Naive B cell (primary cell): ENCODE measurements at regions not wholly inside any gene's neighbourhood (a gene's known extent, or its start where the extent isn't known, plus 50 kb on each side); places are given as distances from the start of the nearest gene placed in this dataset.
A peak's percentile ranks its signal among the peaks of the same experiment; 100 is the strongest.

Experiments used
- ATAC-seq, 2 donors: fragments of 150-1000 bp; cut with Tn5 transposase; 2 replicates each; pipeline ENCODE4 v1.10.0; 2021; ENCODE audit warnings: low read depth in 2 of 2, mild to moderate bottlenecking in 2 of 2, moderate library complexity in 2 of 2
- DNase-seq: peaks from one replicate; pipeline ENCODE4 v3.0.0; 2022
- H3K27ac Mint-ChIP-seq, 6 donors: one replicate each; pipeline ENCODE4 v1.8.0; 2020 to 2022; ENCODE audit warnings: mild to moderate bottlenecking in 6 of 6, mixed read lengths in 6 of 6, moderate library complexity in 5 of 6, inconsistent platforms in 2 of 6
- H3K27me3 Mint-ChIP-seq, 3 donors: one replicate each; pipeline ENCODE4 v1.8.0; 2021 to 2022; ENCODE audit warnings: mixed read lengths in 3 of 3, mild to moderate bottlenecking in 1 of 3
- H3K36me3 Mint-ChIP-seq, 2 donors: one replicate each; pipeline ENCODE4 v1.8.0; 2020 to 2022; ENCODE audit warnings: mixed read lengths in 2 of 2, inconsistent platforms in 1 of 2, mild to moderate bottlenecking in 1 of 2
- H3K4me1 Mint-ChIP-seq, 3 donors: one replicate each; pipeline ENCODE4 v1.8.0; 2020 to 2022; ENCODE audit warnings: mixed read lengths in 3 of 3, inconsistent platforms in 1 of 3, mild to moderate bottlenecking in 1 of 3, moderate library complexity in 1 of 3
- H3K4me3 Mint-ChIP-seq, 8 donors: one replicate each; pipeline ENCODE4 v1.8.0; 2020 to 2022; ENCODE audit warnings: mild to moderate bottlenecking in 8 of 8, mixed read lengths in 8 of 8, moderate library complexity in 8 of 8, inconsistent platforms in 2 of 8
- H3K9me3 Mint-ChIP-seq, 7 donors: one replicate each; pipeline ENCODE4 v1.8.0; 2020 to 2022; ENCODE audit warnings: mixed read lengths in 7 of 7, mild to moderate bottlenecking in 5 of 7, inconsistent platforms in 2 of 7, moderate library complexity in 1 of 7

- peaks cover 0 to 9% of the 10 kb centered on the region in 2 donors for H3K36me3 Mint-ChIP-seq
These were observed 338.8 kb upstream of the AUTS2 start for GRCh38 chr7:69259445-69259844.

GRCh38 chr7:69260023-69260422 lies 338.3 kb upstream of the AUTS2 start:
- Mint-ChIP-seq H3K4me3 (no peak overlapping the region), H3K27me3 (peaks cover 0 to 21% (median 20%) of the 10 kb centered on the region in 3 donors), H3K27ac (peak overlapping the region in 1 of 6 donors; percentile 10), H3K36me3 (peaks cover 0 to 9% of the 10 kb centered on the region in 2 donors), H3K4me1 (peaks cover 5 to 23% (median 11%) of the 10 kb centered on the region in 3 donors), H3K9me3 (peaks cover 0 to 8% (median 0%) of the 10 kb centered on the region in 7 donors)
- ATAC-seq (no peak), DNase-seq (no peak)

More at GRCh38 chr7:69259445-69259844, 338.8 kb upstream of the AUTS2 start:
- Mint-ChIP-seq H3K4me3 (no peak overlapping the region), H3K27me3 (peaks cover 0 to 25% (median 24%) of the 10 kb centered on the region in 3 donors), H3K4me1 (peaks cover 5 to 23% (median 11%) of the 10 kb centered on the region in 3 donors), H3K27ac (peak overlapping the region in 1 of 6 donors; percentile 10), H3K9me3 (peaks cover 0 to 9% (median 2%) of the 10 kb centered on the region in 7 donors)
- DNase-seq: no peak
- ATAC-seq: no peak

- H3K27me3 Mint-ChIP-seq: peaks cover 0 to 7% (median 6%) of the 10 kb centered on the region in 3 donors
- no peak overlapping the region for H3K4me3 Mint-ChIP-seq
- DNase-seq: no peak
- H3K36me3 Mint-ChIP-seq: peaks cover 0 to 6% of the 10 kb centered on the region in 2 donors
- ATAC-seq: no peak
- no peaks in the 10 kb centered on the region for H3K9me3 Mint-ChIP-seq
- no peak overlapping the region for H3K27ac Mint-ChIP-seq
- peaks cover 0 to 13% (median 0%) of the 10 kb centered on the region in 3 donors for H3K4me1 Mint-ChIP-seq
These were observed 334.7 kb upstream of the AUTS2 start for GRCh38 chr7:69263550-69263949.

GRCh38 chr7:69269806-69270205 lies 328.5 kb upstream of the AUTS2 start:
- no peak for ATAC-seq
- H3K9me3 Mint-ChIP-seq: peaks cover 0 to 6% (median 1%) of the 10 kb centered on the region in 7 donors
- H3K4me1 Mint-ChIP-seq: no peaks in the 10 kb centered on the region
- H3K36me3 Mint-ChIP-seq: peaks cover 0 to 8% of the 10 kb centered on the region in 2 donors
- peaks cover 10 to 16% (median 12%) of the 10 kb centered on the region in 3 donors for H3K27me3 Mint-ChIP-seq
- no peak for DNase-seq
- no peak overlapping the region for H3K27ac Mint-ChIP-seq
- no peak overlapping the region for H3K4me3 Mint-ChIP-seq

GRCh38 chr7:69272101-69272500 lies 326.2 kb upstream of the AUTS2 start:
- peaks cover 0 to 8% of the 10 kb centered on the region in 2 donors for H3K36me3 Mint-ChIP-seq
- peaks cover 0 to 6% (median 1%) of the 10 kb centered on the region in 7 donors for H3K9me3 Mint-ChIP-seq
- no peak for DNase-seq
- ATAC-seq: no peak
- no peak overlapping the region for H3K27ac Mint-ChIP-seq
- H3K27me3 Mint-ChIP-seq: peaks cover 12 to 16% (median 15%) of the 10 kb centered on the region in 3 donors
- H3K4me1 Mint-ChIP-seq: no peaks in the 10 kb centered on the region
- H3K4me3 Mint-ChIP-seq: no peak overlapping the region

- no peak for ATAC-seq
- DNase-seq: no peak
- H3K4me3 Mint-ChIP-seq: peak overlapping the region in 1 of 8 donors; percentile 45
- peaks cover 0 to 17% (median 6%) of the 10 kb centered on the region in 7 donors for H3K9me3 Mint-ChIP-seq
- H3K27me3 Mint-ChIP-seq: peaks cover 0 to 15% (median 8%) of the 10 kb centered on the region in 3 donors
- H3K36me3 Mint-ChIP-seq: no peaks in the 10 kb centered on the region
- H3K27ac Mint-ChIP-seq: no peak overlapping the region
- no peaks in the 10 kb centered on the region for H3K4me1 Mint-ChIP-seq
These were observed 322.1 kb upstream of the AUTS2 start for GRCh38 chr7:69276011-69276729.

- Mint-ChIP-seq H3K9me3 (peaks cover 0 to 25% (median 9%) of the 10 kb centered on the region in 7 donors), H3K27ac (no peak overlapping the region), H3K4me1 (no peaks in the 10 kb centered on the region), H3K36me3 (no peaks in the 10 kb centered on the region), H3K27me3 (peaks cover 0 to 15% (median 8%) of the 10 kb centered on the region in 3 donors), H3K4me3 (no peak overlapping the region)
- DNase-seq: no peak
- no peak for ATAC-seq
These were observed 320.9 kb upstream of the AUTS2 start for GRCh38 chr7:69277366-69277765.

GRCh38 chr7:69282946-69283345 lies 315.3 kb upstream of the AUTS2 start:
- ATAC-seq (no peak), DNase-seq (no peak)
- H3K4me3 Mint-ChIP-seq: no peak overlapping the region
- H3K27ac Mint-ChIP-seq: no peak overlapping the region
- H3K9me3 Mint-ChIP-seq: peaks cover 3 to 39% (median 12%) of the 10 kb centered on the region in 7 donors
- H3K27me3 Mint-ChIP-seq: peaks cover 0 to 10% (median 0%) of the 10 kb centered on the region in 3 donors
- peaks cover 0 to 4% (median 0%) of the 10 kb centered on the region in 3 donors for H3K4me1 Mint-ChIP-seq
- peaks cover 0 to 14% of the 10 kb centered on the region in 2 donors for H3K36me3 Mint-ChIP-seq

GRCh38 chr7:69283421-69283820 lies 314.9 kb upstream of the AUTS2 start:
- Mint-ChIP-seq H3K9me3 (peaks cover 3 to 39% (median 12%) of the 10 kb centered on the region in 7 donors), H3K36me3 (peaks cover 0 to 14% of the 10 kb centered on the region in 2 donors), H3K4me3 (no peak overlapping the region), H3K27ac (no peak overlapping the region), H3K27me3 (peaks cover 0 to 10% (median 0%) of the 10 kb centered on the region in 3 donors), H3K4me1 (peaks cover 0 to 4% (median 0%) of the 10 kb centered on the region in 3 donors)
- ATAC-seq: no peak
- no peak for DNase-seq

GRCh38 chr7:69285854-69286253 lies 312.4 kb upstream of the AUTS2 start:
- Mint-ChIP-seq H3K4me3 (no peak overlapping the region), H3K4me1 (peaks cover 0 to 4% (median 0%) of the 10 kb centered on the region in 3 donors), H3K27ac (no peak overlapping the region), H3K27me3 (peaks cover 0 to 10% (median 0%) of the 10 kb centered on the region in 3 donors), H3K9me3 (peaks cover 3 to 26% (median 10%) of the 10 kb centered on the region in 7 donors), H3K36me3 (peaks cover 0 to 14% of the 10 kb centered on the region in 2 donors)
- ATAC-seq (no peak), DNase-seq (no peak)

GRCh38 chr7:69295977-69296376 lies 302.3 kb upstream of the AUTS2 start:
- no peak for ATAC-seq
- Mint-ChIP-seq H3K9me3 (peaks cover 0 to 4% (median 0%) of the 10 kb centered on the region in 7 donors), H3K27ac (peak overlapping the region in 1 of 6 donors; percentile 16)

GRCh38 chr7:69301253-69301652 lies 297.0 kb upstream of the AUTS2 start:
- DNase-seq (no peak), ATAC-seq (no peak)
- H3K27ac Mint-ChIP-seq: no peak overlapping the region
- peaks cover 4 to 17% (median 9%) of the 10 kb centered on the region in 3 donors for H3K27me3 Mint-ChIP-seq
- H3K4me3 Mint-ChIP-seq: no peak overlapping the region
- no peaks in the 10 kb centered on the region for H3K36me3 Mint-ChIP-seq
- H3K4me1 Mint-ChIP-seq: peaks cover 0 to 5% (median 0%) of the 10 kb centered on the region in 3 donors
- peaks cover 0 to 8% (median 4%) of the 10 kb centered on the region in 7 donors for H3K9me3 Mint-ChIP-seq

More at GRCh38 chr7:69295977-69296376, 302.3 kb upstream of the AUTS2 start:
- peaks cover 0 to 5% (median 0%) of the 10 kb centered on the region in 3 donors for H3K4me1 Mint-ChIP-seq
- no peak for DNase-seq
- no peaks in the 10 kb centered on the region for H3K36me3 Mint-ChIP-seq
- H3K27me3 Mint-ChIP-seq: peaks cover 0 to 14% (median 0%) of the 10 kb centered on the region in 3 donors
- H3K4me3 Mint-ChIP-seq: no peak overlapping the region

GRCh38 chr7:69309601-69310000 lies 288.7 kb upstream of the AUTS2 start:
- H3K4me3 Mint-ChIP-seq: no peak overlapping the region
- no peak for ATAC-seq

GRCh38 chr7:69311489-69311888 lies 286.8 kb upstream of the AUTS2 start:
- DNase-seq (no peak), ATAC-seq (no peak)
- Mint-ChIP-seq H3K27ac (no peak overlapping the region), H3K9me3 (peaks cover 0 to 3% (median 0%) of the 10 kb centered on the region in 7 donors), H3K4me1 (peaks cover 0 to 10% (median 3%) of the 10 kb centered on the region in 3 donors), H3K27me3 (peaks cover 4 to 15% (median 6%) of the 10 kb centered on the region in 3 donors), H3K36me3 (no peaks in the 10 kb centered on the region), H3K4me3 (no peak overlapping the region)

More at GRCh38 chr7:69309601-69310000, 288.7 kb upstream of the AUTS2 start:
- H3K36me3 Mint-ChIP-seq: no peaks in the 10 kb centered on the region
- H3K9me3 Mint-ChIP-seq: peaks cover 0 to 5% (median 3%) of the 10 kb centered on the region in 7 donors
- peaks cover 0 to 5% (median 0%) of the 10 kb centered on the region in 3 donors for H3K4me1 Mint-ChIP-seq
- DNase-seq: no peak
- peaks cover 4 to 27% (median 15%) of the 10 kb centered on the region in 3 donors for H3K27me3 Mint-ChIP-seq
- H3K27ac Mint-ChIP-seq: no peak overlapping the region
